ENCODE measurements at regions not wholly inside any gene's neighbourhood (a gene's known extent, or its start where the extent isn't known, plus 50 kb on each side); places are given as distances from the start of the nearest gene placed in this dataset.
"Not testable (repeated sequence)": the region's sequence is repeated elsewhere in the genome, so short reads cannot be mapped to it uniquely, and the experiment has no call there.

- BruUV-seq (replicated peaks), result no TSS peak
- CTCF ChIA-PET, result no interaction called here
Observed at GRCh38 chr14:22243971-22244581, 344.9 kb downstream of the DAD1 start.

GRCh38 chr14:22238320-22238719 lies 350.7 kb downstream of the DAD1 start:
- H4K20me1 ChIP-seq (ENCODE audit: insufficient read depth); POLR2A ChIA-PET; H3K36me3 ChIP-seq (ENCODE audit: control insufficient read depth in 1 of 2, insufficient read depth in 2 of 2, low read length in 2 of 2); H2AFZ ChIP-seq (ENCODE audit: low read depth, low read length, poor library complexity, severe bottlenecking); H3K9me2 ChIP-seq (ENCODE audit: insufficient read depth); H3K9ac ChIP-seq (ENCODE audit: low read length); RAD21 ChIA-PET (ENCODE audit: low non-redundant PET in 1 of 2, low total read pairs in 2 of 2, uncharacterized antibody in 2 of 2, unreplicated experiment in 2 of 2); BruUV-seq (replicated peaks); ATAC-seq; H3K79me2 ChIP-seq (ENCODE audit: insufficient read depth, low read length); H3K27ac ChIP-seq (ENCODE audit: low read depth, low read length); DNase-seq (ENCODE audit: low read depth, low spot score); H3K4me2 ChIP-seq (ENCODE audit: low read length); H3K27me3 ChIP-seq (ENCODE audit: insufficient read depth, low read length); H3K9me3 ChIP-seq (ENCODE audit: control insufficient read depth in 1 of 2, insufficient read depth in 1 of 2, low read depth in 1 of 2, low read length in 2 of 2); H3K4me3 ChIP-seq (replicated peaks in 1 of 2; ENCODE audit: low read depth in 1 of 2, low read length in 2 of 2); CTCF ChIA-PET; intact Hi-C loops (cut with micrococcal nuclease); H3K4me1 ChIP-seq (ENCODE audit: control insufficient read depth in 1 of 2, insufficient read depth in 2 of 2, low read length in 2 of 2): not testable (repeated sequence)

More at GRCh38 chr14:22243971-22244581, 344.9 kb downstream of the DAD1 start:
- DNase-seq (ENCODE audit: low read depth, low spot score) (no peak), ATAC-seq (no peak)
- Histone ChIP-seq H3K36me3 (ENCODE audit: control insufficient read depth in 1 of 2, insufficient read depth in 2 of 2, low read length in 2 of 2) (no peaks in the 10 kb centered on the region), H3K9me2 (ENCODE audit: insufficient read depth) (no peaks in the 10 kb centered on the region), H3K27ac (ENCODE audit: low read depth, low read length) (no peak overlapping the region), H3K9me3 (ENCODE audit: control insufficient read depth in 1 of 2, insufficient read depth in 1 of 2, low read depth in 1 of 2, low read length in 2 of 2) (no peaks in the 10 kb centered on the region), H3K4me2 (ENCODE audit: low read length) (no peak overlapping the region), H3K79me2 (ENCODE audit: insufficient read depth, low read length) (no peaks in the 10 kb centered on the region), H3K9ac (ENCODE audit: low read length) (no peak overlapping the region), H3K27me3 (ENCODE audit: insufficient read depth, low read length) (peaks cover 4% of the 10 kb centered on the region; the same call in 1 of the 2 replicates), H3K4me1 (ENCODE audit: control insufficient read depth in 1 of 2, insufficient read depth in 2 of 2, low read length in 2 of 2) (no peaks in the 10 kb centered on the region), H4K20me1 (ENCODE audit: insufficient read depth) (no peaks in the 10 kb centered on the region), H2AFZ (ENCODE audit: low read depth, low read length, poor library complexity, severe bottlenecking) (no peak overlapping the region), H3K4me3 (replicated peaks in 1 of 2; ENCODE audit: low read depth in 1 of 2, low read length in 2 of 2) (no peak overlapping the region)
- TF ChIP-seq, protein P1, sequence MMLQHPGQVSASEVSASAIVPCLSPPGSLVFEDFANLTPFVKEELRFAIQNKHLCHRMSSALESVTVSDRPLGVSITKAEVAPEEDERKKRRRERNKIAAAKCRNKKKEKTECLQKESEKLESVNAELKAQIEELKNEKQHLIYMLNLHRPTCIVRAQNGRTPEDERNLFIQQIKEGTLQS (IDR thresholded peaks at IDR 0.05), result no peak
- TF ChIP-seq EZH2 (IDR thresholded peaks at IDR 0.05), result no peak
- TF ChIP-seq EZH2phosphoT487 (IDR thresholded peaks at IDR 0.05; ENCODE audit: borderline replicate concordance), result no peak
- TF ChIP-seq YY1 (IDR thresholded peaks at IDR 0.05; ENCODE audit: extremely low read depth, insufficient replicate concordance, low read depth, low read length), result no peak
- no peak for TF ChIP-seq FOSL1 (IDR thresholded peaks at IDR 0.05; ENCODE audit: low read depth)
- no peak for TF ChIP-seq EGR1 (IDR thresholded peaks at IDR 0.05; ENCODE audit: low read depth)
- no peak for TF ChIP-seq TCF7L2 (IDR thresholded peaks at IDR 0.05; ENCODE audit: borderline replicate concordance, extremely low read depth, insufficient read depth, insufficient read length)
- no peak for TF ChIP-seq POLR2AphosphoS5 (IDR thresholded peaks at IDR 0.05; ENCODE audit: low read depth, low read length)
- TF ChIP-seq ZFX (IDR thresholded peaks at IDR 0.05), result no peak
- no peak for TF ChIP-seq CBX3 (IDR thresholded peaks at IDR 0.05; ENCODE audit: low read depth)
- no peak for TF ChIP-seq JUND (IDR thresholded peaks at IDR 0.05)
- intact Hi-C loops (cut with micrococcal nuclease), result no loop called here
- ChIA-PET RAD21 (ENCODE audit: low non-redundant PET in 1 of 2, low total read pairs in 2 of 2, uncharacterized antibody in 2 of 2, unreplicated experiment in 2 of 2) (no interaction called here), POLR2A (no interaction called here)
